CD4-positive, CD25-positive, alpha-beta regulatory T cell (primary cell): ENCODE measurements at regions not wholly inside any gene's neighbourhood (a gene's known extent, or its start where the extent isn't known, plus 50 kb on each side); places are given as distances from the start of the nearest gene placed in this dataset.
"Not testable (repeated sequence)": the region's sequence is repeated elsewhere in the genome, so short reads cannot be mapped to it uniquely, and the experiment has no call there.

ENCODE experiments used
- ATAC-seq, 2 donors: fragments of 150-1000 bp; cut with Tn5 transposase; one replicate each; pipeline ENCODE4 v1.10.0; 2021; ENCODE audit warnings: low read depth in 2 of 2, moderate number of reproducible peaks in 2 of 2, moderate library complexity in 1 of 2
- DNase-seq, 3 donors: peaks; one replicate each; pipeline versions ENCODE4 v3.0.0 to v3.0.0-alpha.2; 2012 to 2022; ENCODE audit warnings: mixed read lengths in 1 of 3
- H3K27ac ChIP-seq: one replicate; pipeline ENCODE4 v1.7.0; 2013; ENCODE audit warnings: mild to moderate bottlenecking, low read length; ENCODE audit not compliant: insufficient read depth, poor library complexity, severe bottlenecking
- H3K27me3 ChIP-seq: one replicate; pipeline ENCODE4 v1.7.0; 2013; ENCODE audit warnings: low read length; ENCODE audit not compliant: control insufficient read depth, insufficient read depth
- H3K36me3 ChIP-seq: one replicate; pipeline ENCODE4 v1.7.0; 2013; ENCODE audit warnings: mild to moderate bottlenecking, low read length, moderate library complexity; ENCODE audit not compliant: control insufficient read depth, insufficient read depth
- H3K4me1 ChIP-seq: 2 replicates; pipeline ENCODE4 v1.7.0; 2013; ENCODE audit warnings: mild to moderate bottlenecking, low read length; ENCODE audit not compliant: insufficient read depth, control insufficient read depth, poor library complexity, severe bottlenecking
- H3K4me3 ChIP-seq: one replicate; pipeline ENCODE4 v1.7.0; 2013; ENCODE audit warnings: low read depth, mild to moderate bottlenecking, low read length, moderate library complexity
- H3K9me3 ChIP-seq, 2 experiments: 1 replicate in 1 of 2; 2 replicates in 1 of 2; pipeline ENCODE4 v1.7.0; 2013; ENCODE audit warnings: low read length in 2 of 2, mild to moderate bottlenecking in 1 of 2, moderate library complexity in 1 of 2; ENCODE audit not compliant: control insufficient read depth in 2 of 2
- H3K27ac Mint-ChIP-seq, 3 donors: one replicate each; pipeline ENCODE4 v1.8.0; 2020 to 2022; ENCODE audit warnings: mild to moderate bottlenecking in 3 of 3, mixed read lengths in 3 of 3, moderate library complexity in 2 of 3
- H3K27me3 Mint-ChIP-seq: one replicate; pipeline ENCODE4 v1.8.0; 2022; ENCODE audit warnings: mild to moderate bottlenecking, mixed read lengths
- H3K36me3 Mint-ChIP-seq: one replicate; pipeline ENCODE4 v1.8.0; 2020; ENCODE audit warnings: mixed read lengths
- H3K4me1 Mint-ChIP-seq, 4 donors: one replicate each; pipeline ENCODE4 v1.8.0; 2020 to 2022; ENCODE audit warnings: mixed read lengths in 4 of 4, mild to moderate bottlenecking in 1 of 4
- H3K4me3 Mint-ChIP-seq, 4 donors: one replicate each; pipeline ENCODE4 v1.8.0; 2020 to 2022; ENCODE audit warnings: mild to moderate bottlenecking in 4 of 4, mixed read lengths in 4 of 4, moderate library complexity in 3 of 4
- H3K9me3 Mint-ChIP-seq, 7 donors: one replicate each; pipeline ENCODE4 v1.8.0; 2020 to 2022; ENCODE audit warnings: mixed read lengths in 7 of 7, mild to moderate bottlenecking in 3 of 7, moderate library complexity in 2 of 7

DNA sequence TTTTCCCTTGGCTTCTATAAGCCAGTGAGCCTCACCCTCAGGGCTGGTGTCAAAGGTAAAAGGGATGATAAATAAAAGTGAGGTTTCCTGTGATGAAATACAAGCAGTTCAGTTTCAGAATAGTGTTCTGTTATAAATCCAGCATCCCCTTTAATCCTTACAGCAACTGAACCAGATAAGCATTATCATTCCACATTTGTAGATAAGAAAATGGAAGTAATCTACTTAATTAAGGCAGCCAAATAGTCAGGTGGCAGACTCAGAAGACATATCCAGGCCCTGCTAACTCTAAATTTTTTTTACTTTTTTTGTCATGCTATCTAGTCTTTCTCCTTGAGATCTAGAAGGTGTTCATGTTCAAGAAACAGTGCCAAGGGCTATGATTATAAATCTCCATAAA is 99.4 kb upstream of the SOX21 start:
- Mint-ChIP-seq H3K27ac (no peak overlapping the region), H3K27me3 (peaks cover 5% of the 10 kb centered on the region), H3K4me3 (no peak overlapping the region), H3K36me3 (no peaks in the 10 kb centered on the region), H3K4me1 (no peaks in the 10 kb centered on the region), H3K9me3 (no peaks in the 10 kb centered on the region)
- Histone ChIP-seq H3K9me3 (no peaks in the 10 kb centered on the region), H3K27me3 (no peaks in the 10 kb centered on the region), H3K36me3 (no peaks in the 10 kb centered on the region), H3K4me3 (no peak overlapping the region), H3K4me1 (no peaks in the 10 kb centered on the region), H3K27ac (no peak overlapping the region)
- ATAC-seq (no peak), DNase-seq (no peak)

DNA sequence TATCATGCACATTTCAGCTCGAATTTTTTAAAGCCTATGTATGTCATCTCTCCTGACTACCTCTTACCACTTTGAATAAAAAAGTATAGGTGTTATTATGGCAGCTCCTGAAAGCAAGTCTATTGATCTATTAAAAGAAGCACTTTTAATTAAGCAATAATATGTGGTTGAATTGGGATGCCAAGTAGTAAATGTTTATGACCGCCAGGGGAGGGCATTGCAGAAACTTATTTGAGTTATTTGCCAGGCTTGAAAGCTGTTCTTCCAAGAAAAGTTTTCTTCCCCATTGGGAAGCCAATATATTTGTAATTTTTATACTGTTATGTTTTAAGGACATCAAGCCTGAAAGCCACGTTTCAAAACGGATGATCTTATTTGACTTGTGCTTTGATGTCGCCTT is 88.1 kb upstream of the SOX21 start:
- ATAC-seq (no peak), DNase-seq (no peak)
- Histone ChIP-seq H3K9me3 (no peaks in the 10 kb centered on the region), H3K4me3 (no peak overlapping the region), H3K27me3 (no peaks in the 10 kb centered on the region), H3K27ac (no peak overlapping the region), H3K4me1 (no peaks in the 10 kb centered on the region), H3K36me3 (no peaks in the 10 kb centered on the region)
- Mint-ChIP-seq H3K27ac (no peak overlapping the region), H3K36me3 (no peaks in the 10 kb centered on the region), H3K27me3 (no peaks in the 10 kb centered on the region), H3K4me1 (no peaks in the 10 kb centered on the region), H3K9me3 (peaks cover 0 to 2% (median 0%) of the 10 kb centered on the region in 7 donors), H3K4me3 (no peak overlapping the region)

DNA sequence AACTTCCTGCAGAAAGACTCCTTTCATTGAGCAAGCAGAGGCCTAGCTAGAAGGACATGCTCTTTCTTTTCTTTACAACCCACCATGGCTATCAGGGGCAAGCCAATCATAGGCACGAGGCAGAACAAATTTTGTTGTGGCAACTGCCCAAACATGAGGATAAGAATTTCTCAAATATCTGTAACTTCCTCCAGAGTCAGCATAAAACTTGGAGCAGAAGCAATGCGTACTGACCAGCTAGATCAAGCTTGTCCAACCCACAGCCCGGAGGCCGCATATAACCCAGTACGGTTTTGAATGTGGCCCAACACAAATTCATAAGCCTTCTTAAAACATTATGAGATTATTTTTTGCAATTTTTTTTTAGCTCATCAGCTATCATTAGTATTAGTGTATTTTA is 87.0 kb upstream of the SOX21 start:
- H3K27ac ChIP-seq: no peak overlapping the region
- H3K4me1 ChIP-seq: no peaks in the 10 kb centered on the region
- DNase-seq (no peak), ATAC-seq (no peak)
- Mint-ChIP-seq H3K4me1 (no peaks in the 10 kb centered on the region), H3K27me3 (no peaks in the 10 kb centered on the region), H3K27ac (no peak overlapping the region), H3K9me3 (peaks cover 0 to 2% (median 0%) of the 10 kb centered on the region in 7 donors), H3K4me3 (no peak overlapping the region), H3K36me3 (no peaks in the 10 kb centered on the region)
- no peaks in the 10 kb centered on the region for H3K27me3 ChIP-seq
- no peak overlapping the region for H3K4me3 ChIP-seq
- H3K9me3 ChIP-seq: no peaks in the 10 kb centered on the region
- H3K36me3 ChIP-seq: no peaks in the 10 kb centered on the region

DNA sequence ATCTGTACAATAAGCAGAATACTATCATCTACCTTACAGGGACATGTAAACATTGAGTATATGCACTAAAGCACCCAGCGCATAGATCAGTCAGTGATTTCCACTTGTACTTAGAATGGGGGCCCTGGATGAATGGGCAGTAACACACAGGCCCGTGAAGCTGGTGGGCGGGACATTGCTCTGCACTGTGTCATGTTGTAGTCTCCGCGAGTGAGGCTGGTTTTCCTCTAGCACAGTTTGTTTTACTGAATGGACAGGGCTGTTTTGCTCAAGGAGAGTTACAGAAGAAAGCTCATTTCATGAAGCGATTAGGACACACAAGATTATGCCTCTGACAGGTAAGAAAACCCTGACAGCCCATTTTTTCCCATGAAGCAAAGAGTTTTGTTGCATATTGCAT is 86.4 kb upstream of the SOX21 start:
- Histone ChIP-seq H3K27ac (no peak overlapping the region), H3K9me3 (no peaks in the 10 kb centered on the region), H3K4me3 (no peak overlapping the region), H3K4me1 (no peaks in the 10 kb centered on the region), H3K27me3 (no peaks in the 10 kb centered on the region), H3K36me3 (no peaks in the 10 kb centered on the region)
- Mint-ChIP-seq H3K9me3 (peaks cover 0 to 3% (median 0%) of the 10 kb centered on the region in 7 donors), H3K27ac (no peak overlapping the region), H3K4me1 (no peaks in the 10 kb centered on the region), H3K27me3 (no peaks in the 10 kb centered on the region), H3K36me3 (no peaks in the 10 kb centered on the region), H3K4me3 (no peak overlapping the region)
- no peak for DNase-seq
- no peak for ATAC-seq

DNA sequence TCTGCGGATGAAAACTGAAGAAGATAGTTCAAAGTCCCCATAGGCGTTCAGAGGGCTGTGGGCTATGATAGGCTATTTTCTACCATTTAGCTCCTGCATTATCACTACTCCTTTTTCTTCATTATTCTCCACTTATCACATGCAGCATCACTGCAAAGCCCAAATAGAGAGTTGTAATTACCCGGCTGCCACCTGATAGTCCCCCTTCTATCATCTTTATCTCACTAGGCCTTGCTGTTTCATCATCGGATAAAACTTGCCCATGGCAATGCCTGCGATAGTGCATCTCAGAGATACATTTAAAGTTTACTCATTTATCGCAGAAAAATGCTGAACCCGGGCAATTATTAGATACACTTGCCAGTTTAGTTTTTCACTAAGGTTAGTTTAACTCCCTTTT is 82.9 kb upstream of the SOX21 start:
- Mint-ChIP-seq H3K36me3 (no peaks in the 10 kb centered on the region), H3K27me3 (no peaks in the 10 kb centered on the region), H3K9me3 (peaks cover 0 to 3% (median 0%) of the 10 kb centered on the region in 7 donors), H3K4me1 (no peaks in the 10 kb centered on the region), H3K27ac (no peak overlapping the region), H3K4me3 (no peak overlapping the region)
- no peaks in the 10 kb centered on the region for H3K9me3 ChIP-seq
- no peak for ATAC-seq
- no peak overlapping the region for H3K27ac ChIP-seq
- no peak overlapping the region for H3K4me3 ChIP-seq
- no peaks in the 10 kb centered on the region for H3K36me3 ChIP-seq
- no peaks in the 10 kb centered on the region for H3K4me1 ChIP-seq
- DNase-seq: no peak
- H3K27me3 ChIP-seq: no peaks in the 10 kb centered on the region

DNA sequence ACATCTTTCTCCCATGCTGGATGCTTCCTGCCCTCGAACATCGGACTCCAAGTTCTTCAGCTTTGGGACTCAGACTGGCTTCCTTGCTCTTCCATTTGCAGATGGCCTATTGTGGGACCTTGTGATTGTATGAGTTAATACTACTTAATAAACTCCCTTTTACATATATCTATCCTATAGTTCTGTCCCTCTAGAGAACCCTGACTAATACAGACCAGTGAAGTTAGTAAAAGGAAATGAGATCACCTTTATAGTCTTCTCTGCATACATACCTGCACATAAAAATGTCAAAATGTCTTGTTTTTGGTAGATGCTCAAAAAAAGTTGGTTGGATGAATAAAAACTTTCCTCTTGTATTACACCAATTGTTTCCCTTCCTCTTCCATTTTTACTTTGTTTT is 73.9 kb upstream of the SOX21 start:
- not testable (repeated sequence) for H3K27me3 ChIP-seq, H3K27ac Mint-ChIP-seq, DNase-seq, H3K4me3 Mint-ChIP-seq, H3K9me3 Mint-ChIP-seq, H3K4me3 ChIP-seq, H3K9me3 ChIP-seq, H3K36me3 ChIP-seq, H3K4me1 Mint-ChIP-seq, H3K27ac ChIP-seq, ATAC-seq, H3K4me1 ChIP-seq, H3K27me3 Mint-ChIP-seq, H3K36me3 Mint-ChIP-seq

DNA sequence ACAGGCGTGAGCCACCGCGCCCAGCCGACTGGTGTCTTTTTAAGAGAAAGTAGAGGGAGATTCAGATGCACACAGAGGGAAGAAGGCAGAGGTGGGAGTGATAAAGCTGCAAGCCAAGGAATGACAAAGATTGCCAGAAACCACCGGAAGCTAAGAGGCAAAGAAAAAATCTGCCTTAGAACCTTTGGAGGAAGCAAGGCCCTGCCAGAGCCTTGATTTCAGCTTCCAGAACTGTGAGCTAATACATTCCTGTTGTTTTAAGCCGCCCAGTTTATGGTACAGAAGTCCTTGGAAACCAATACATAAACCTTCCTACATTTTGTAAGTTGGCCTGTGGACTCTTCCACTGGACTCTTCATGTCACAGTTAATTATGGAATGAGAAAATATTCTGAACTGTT is 71.7 kb upstream of the SOX21 start:
- no peaks in the 10 kb centered on the region for H3K27me3 Mint-ChIP-seq
- H3K36me3 Mint-ChIP-seq: no peaks in the 10 kb centered on the region
- ATAC-seq (no peak), DNase-seq (no peak)
- Histone ChIP-seq H3K27me3 (peaks cover 5% of the 10 kb centered on the region), H3K9me3 (no peaks in the 10 kb centered on the region), H3K27ac (no peak overlapping the region), H3K4me1 (no peaks in the 10 kb centered on the region), H3K36me3 (no peaks in the 10 kb centered on the region), H3K4me3 (no peak overlapping the region)
- H3K4me1 Mint-ChIP-seq: no peaks in the 10 kb centered on the region
- no peak overlapping the region for H3K4me3 Mint-ChIP-seq
- H3K9me3 Mint-ChIP-seq: peaks cover 0 to 2% (median 0%) of the 10 kb centered on the region in 7 donors
- no peak overlapping the region for H3K27ac Mint-ChIP-seq

DNA sequence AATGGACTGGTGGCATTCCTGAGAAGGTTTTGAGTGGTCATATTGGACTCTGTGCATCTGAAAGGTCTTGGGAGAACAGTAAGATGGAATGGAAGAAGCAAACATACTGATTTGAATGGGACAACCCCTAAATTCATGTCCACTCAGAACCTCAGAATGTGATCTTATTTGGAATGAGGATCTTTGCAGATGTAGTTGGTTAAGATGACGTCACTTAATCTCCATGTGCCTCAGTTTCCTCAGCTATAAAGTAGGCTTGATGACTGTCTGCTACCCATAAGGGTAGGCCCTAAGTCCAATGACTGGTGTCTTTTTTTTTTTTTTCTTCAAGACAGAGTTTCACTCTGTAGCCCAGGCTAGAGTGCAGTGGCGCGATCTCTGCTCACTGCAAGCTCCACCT is 71.1 kb upstream of the SOX21 start:
- H3K4me1 ChIP-seq: no peaks in the 10 kb centered on the region
- Mint-ChIP-seq H3K9me3 (peaks cover 0 to 2% (median 0%) of the 10 kb centered on the region in 7 donors), H3K36me3 (no peaks in the 10 kb centered on the region), H3K27me3 (no peaks in the 10 kb centered on the region), H3K27ac (no peak overlapping the region), H3K4me1 (no peaks in the 10 kb centered on the region), H3K4me3 (no peak overlapping the region)
- H3K9me3 ChIP-seq: no peaks in the 10 kb centered on the region
- H3K27ac ChIP-seq: no peak overlapping the region
- H3K27me3 ChIP-seq: peaks cover 2% of the 10 kb centered on the region
- H3K36me3 ChIP-seq: no peaks in the 10 kb centered on the region
- ATAC-seq (no peak), DNase-seq (no peak)
- no peak overlapping the region for H3K4me3 ChIP-seq
